Thyroid gland (tissue), 4 donors: ENCODE measurements at regions not wholly inside any gene's neighbourhood (a gene's known extent, or its start where the extent isn't known, plus 50 kb on each side); places are given as distances from the start of the nearest gene placed in this dataset.

ENCODE experiments used
- POLR2A ChIP-seq, 2 donors: fragments of 450-650 bp; IDR thresholded peaks; one replicate each; pipeline ENCODE4 v1.6.1; 2017; ENCODE audit warnings: antibody characterized with exemption in 2 of 2, mild to moderate bottlenecking in 2 of 2, moderate library complexity in 1 of 2
- TF ChIP-seq, protein P1 (sequence below), 6 experiments: fragments of 200-600 bp in 3 of 6; fragments of 450-650 bp in 3 of 6; sonication (generic) in 3 of 6; IDR thresholded peaks; one replicate each; pipeline ENCODE4 v1.5.1; 2016 to 2019; ENCODE audit warnings: antibody characterized with exemption in 6 of 6, mild to moderate bottlenecking in 2 of 6, inconsistent platforms in 1 of 6, moderate library complexity in 1 of 6

DNA sequence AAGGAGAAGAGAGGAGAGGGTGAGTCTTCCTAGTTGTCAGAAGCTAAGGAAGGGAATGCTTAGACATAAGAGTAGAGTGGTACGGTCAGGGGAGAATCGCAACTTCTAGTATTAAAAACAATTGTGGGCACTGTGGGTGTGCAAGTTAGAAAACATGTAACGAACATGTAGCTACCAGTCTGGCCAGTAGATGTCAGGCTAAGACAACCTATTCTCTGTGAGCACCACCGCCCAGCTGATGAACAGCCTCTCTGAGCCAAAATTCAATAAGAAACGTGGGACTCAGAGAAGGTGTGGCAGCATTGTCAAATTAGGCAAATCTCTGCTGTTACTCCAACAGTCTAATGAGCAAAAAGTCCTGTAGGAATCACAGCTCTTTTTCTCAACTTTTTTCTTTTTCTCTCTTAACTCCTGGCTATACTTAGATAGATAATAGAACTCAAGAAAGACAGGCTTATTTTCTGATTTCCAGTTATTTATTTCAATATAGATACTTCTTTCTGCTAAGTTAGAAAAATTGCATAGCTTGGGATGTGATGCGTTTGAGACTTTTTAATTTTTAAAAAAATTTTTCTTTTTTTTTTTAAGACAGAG lies 186.2 kb downstream of the USP12 start:
- TF ChIP-seq, protein P1, sequence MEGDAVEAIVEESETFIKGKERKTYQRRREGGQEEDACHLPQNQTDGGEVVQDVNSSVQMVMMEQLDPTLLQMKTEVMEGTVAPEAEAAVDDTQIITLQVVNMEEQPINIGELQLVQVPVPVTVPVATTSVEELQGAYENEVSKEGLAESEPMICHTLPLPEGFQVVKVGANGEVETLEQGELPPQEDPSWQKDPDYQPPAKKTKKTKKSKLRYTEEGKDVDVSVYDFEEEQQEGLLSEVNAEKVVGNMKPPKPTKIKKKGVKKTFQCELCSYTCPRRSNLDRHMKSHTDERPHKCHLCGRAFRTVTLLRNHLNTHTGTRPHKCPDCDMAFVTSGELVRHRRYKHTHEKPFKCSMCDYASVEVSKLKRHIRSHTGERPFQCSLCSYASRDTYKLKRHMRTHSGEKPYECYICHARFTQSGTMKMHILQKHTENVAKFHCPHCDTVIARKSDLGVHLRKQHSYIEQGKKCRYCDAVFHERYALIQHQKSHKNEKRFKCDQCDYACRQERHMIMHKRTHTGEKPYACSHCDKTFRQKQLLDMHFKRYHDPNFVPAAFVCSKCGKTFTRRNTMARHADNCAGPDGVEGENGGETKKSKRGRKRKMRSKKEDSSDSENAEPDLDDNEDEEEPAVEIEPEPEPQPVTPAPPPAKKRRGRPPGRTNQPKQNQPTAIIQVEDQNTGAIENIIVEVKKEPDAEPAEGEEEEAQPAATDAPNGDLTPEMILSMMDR (IDR thresholded peaks at IDR 0.05), result peak; percentile 31 to 88 (median 78)
- TF ChIP-seq POLR2A (IDR thresholded peaks at IDR 0.05), result no peak
